ENCODE measurements at regions not wholly inside any gene's neighbourhood (a gene's known extent, or its start where the extent isn't known, plus 50 kb on each side); places are given as distances from the start of the nearest gene placed in this dataset.

DNA sequence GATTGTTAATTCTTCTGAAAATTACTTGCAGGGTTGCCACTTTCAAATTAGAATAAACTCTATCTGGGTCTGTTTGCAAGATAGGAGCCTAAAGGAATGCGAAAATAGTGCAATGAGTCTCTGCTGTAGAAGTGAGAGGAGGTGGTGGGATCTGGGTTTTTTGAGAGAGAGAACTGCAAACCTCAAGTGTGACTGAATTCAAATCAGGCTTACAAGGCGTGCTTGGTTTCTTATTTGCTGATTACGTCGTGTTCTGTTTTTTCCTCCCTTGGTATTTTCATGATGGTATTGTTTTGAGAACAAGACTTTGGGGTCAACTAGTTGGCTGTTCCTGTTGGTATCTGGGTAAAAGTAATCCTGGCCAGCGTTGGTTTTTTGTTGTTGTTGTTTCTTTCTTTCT, 490.9 kb upstream of the CFAP20DC start:
- H3K36me3 ChIP-seq: no peaks in the 10 kb centered on the region
- DNase-seq: no peak
- intact Hi-C loops (cut with DNase I): no loop called here
- TF ChIP-seq, protein P1, sequence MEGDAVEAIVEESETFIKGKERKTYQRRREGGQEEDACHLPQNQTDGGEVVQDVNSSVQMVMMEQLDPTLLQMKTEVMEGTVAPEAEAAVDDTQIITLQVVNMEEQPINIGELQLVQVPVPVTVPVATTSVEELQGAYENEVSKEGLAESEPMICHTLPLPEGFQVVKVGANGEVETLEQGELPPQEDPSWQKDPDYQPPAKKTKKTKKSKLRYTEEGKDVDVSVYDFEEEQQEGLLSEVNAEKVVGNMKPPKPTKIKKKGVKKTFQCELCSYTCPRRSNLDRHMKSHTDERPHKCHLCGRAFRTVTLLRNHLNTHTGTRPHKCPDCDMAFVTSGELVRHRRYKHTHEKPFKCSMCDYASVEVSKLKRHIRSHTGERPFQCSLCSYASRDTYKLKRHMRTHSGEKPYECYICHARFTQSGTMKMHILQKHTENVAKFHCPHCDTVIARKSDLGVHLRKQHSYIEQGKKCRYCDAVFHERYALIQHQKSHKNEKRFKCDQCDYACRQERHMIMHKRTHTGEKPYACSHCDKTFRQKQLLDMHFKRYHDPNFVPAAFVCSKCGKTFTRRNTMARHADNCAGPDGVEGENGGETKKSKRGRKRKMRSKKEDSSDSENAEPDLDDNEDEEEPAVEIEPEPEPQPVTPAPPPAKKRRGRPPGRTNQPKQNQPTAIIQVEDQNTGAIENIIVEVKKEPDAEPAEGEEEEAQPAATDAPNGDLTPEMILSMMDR (IDR thresholded peaks at IDR 0.05): no peak
- H3K27ac ChIP-seq: no peak overlapping the region
- H3K9me3 ChIP-seq: no peaks in the 10 kb centered on the region
- ATAC-seq: no peak
- H3K27me3 ChIP-seq: no peaks in the 10 kb centered on the region
- no peaks in the 10 kb centered on the region for H3K4me1 ChIP-seq
- no peak overlapping the region for H3K4me3 ChIP-seq

DNA sequence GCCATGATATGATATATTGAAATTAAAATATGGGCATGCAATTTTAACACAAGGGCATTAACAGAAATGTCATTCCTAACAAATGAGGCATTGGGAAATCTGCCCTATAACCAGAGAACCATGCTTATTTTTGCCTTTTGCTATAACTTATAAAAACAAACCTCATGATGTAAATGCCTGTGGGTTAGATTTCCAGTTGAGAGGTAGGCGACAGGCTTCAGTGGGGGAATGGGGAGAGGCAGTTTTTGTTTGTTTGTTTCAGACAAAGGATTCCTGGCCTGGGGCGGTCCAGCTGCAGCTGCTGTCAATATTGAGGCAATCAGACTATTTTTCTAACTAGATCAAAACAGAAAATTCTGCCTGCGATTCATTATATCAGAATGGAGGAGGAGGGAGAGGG, 490.4 kb upstream of the CFAP20DC start:
- TF ChIP-seq, protein P1 (IDR thresholded peaks at IDR 0.05): no peak
- no peaks in the 10 kb centered on the region for H3K36me3 ChIP-seq
- no peak for ATAC-seq
- intact Hi-C loops (cut with DNase I): no loop called here
- no peaks in the 10 kb centered on the region for H3K9me3 ChIP-seq
- no peak for DNase-seq
- H3K27me3 ChIP-seq: no peaks in the 10 kb centered on the region
- H3K4me1 ChIP-seq: no peaks in the 10 kb centered on the region
- H3K27ac ChIP-seq: no peak overlapping the region
- no peak overlapping the region for H3K4me3 ChIP-seq

DNA sequence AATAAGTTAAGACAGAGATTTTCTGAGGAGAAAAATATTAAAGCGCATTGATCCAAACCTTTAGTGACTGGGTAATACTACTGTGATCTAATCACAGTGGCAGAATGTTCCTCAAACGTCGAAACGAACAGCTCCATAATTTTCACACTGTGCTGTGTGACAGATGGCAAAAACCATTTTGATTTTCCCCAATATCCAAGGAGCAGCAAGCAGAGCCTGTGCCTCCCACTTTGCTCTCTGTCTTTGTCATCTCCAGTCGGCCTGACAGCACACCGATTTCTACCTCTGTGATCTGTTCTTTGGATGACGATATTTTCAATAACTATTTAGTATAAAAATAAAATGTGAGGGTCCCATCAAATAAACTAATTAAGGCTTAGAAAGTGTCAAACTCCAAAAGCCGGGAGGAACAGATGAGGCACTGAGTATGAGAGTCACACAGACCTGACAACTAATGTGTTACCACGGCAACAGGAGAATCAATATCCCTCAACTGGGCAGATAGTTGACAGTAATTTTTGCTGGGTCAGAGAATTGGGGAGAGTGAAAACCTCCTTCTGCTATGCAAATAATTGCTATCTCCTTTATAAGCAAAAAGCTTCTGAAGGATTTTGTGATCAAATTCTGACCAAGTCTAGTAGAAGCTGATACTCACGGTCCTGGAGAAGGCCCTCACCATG, 489.1 kb upstream of the CFAP20DC start:
- no peaks in the 10 kb centered on the region for H3K9me3 ChIP-seq
- no peaks in the 10 kb centered on the region for H3K27me3 ChIP-seq
- H3K4me3 ChIP-seq: no peak overlapping the region
- intact Hi-C loops (cut with DNase I): no loop called here
- no peak for DNase-seq
- no peak for ATAC-seq
- no peak overlapping the region for H3K27ac ChIP-seq
- H3K4me1 ChIP-seq: no peaks in the 10 kb centered on the region
- H3K36me3 ChIP-seq: no peaks in the 10 kb centered on the region
- TF ChIP-seq, protein P1 (IDR thresholded peaks at IDR 0.05): no peak

DNA sequence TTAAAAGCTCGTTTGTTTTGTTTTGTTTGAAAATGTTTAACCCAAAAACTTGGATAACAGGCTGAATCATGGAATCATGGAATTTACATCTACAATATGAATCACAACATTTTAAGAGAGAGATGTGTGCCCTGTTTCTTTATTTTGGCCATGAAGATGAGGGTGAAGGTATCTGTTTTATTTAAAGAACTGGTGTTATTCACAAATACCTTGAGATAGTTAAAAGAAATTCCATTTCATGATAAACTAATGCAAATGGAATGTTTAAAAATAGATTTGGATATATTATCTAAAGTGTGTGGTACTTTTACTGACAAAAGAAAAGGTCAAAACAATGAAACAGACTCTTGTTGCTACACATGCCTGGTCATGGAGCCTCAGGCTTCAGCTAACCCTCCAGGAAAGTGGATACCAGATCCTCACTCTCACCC, 486.0 kb upstream of the CFAP20DC start:
- intact Hi-C loops (cut with DNase I): no loop called here
- H3K9me3 ChIP-seq: no peaks in the 10 kb centered on the region
- H3K27ac ChIP-seq: no peak overlapping the region
- H3K4me3 ChIP-seq: no peak overlapping the region
- ATAC-seq (peak; percentile 25), DNase-seq (no peak)
- no peaks in the 10 kb centered on the region for H3K36me3 ChIP-seq
- TF ChIP-seq, protein P1 (IDR thresholded peaks at IDR 0.05): no peak
- no peaks in the 10 kb centered on the region for H3K27me3 ChIP-seq
- H3K4me1 ChIP-seq: no peaks in the 10 kb centered on the region

DNA sequence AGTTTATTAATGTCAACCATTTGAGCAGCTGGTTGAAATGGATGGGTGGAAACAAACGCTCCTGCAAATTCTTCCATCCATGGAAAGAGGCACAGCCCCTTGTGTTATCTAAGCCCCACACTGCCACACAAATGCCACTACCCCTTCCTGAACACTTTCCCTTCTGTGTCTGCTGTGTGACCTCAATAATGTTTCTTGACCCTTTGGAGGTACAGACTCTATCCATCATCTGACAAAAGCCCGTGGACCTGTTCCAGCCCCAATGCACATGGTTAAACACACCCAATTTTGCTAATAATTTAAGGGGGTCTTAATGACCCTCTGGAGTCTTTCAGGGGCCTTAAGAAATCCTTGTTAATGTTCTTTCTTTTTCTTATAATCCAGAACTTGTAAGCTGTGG, 482.2 kb upstream of the CFAP20DC start:
- H3K4me3 ChIP-seq: no peak overlapping the region
- no peak for ATAC-seq
- TF ChIP-seq, protein P1 (IDR thresholded peaks at IDR 0.05): no peak
- H3K4me1 ChIP-seq: no peaks in the 10 kb centered on the region
- no peaks in the 10 kb centered on the region for H3K27me3 ChIP-seq
- intact Hi-C loops (cut with DNase I): no loop called here
- no peaks in the 10 kb centered on the region for H3K9me3 ChIP-seq
- H3K27ac ChIP-seq: no peak overlapping the region
- no peak for DNase-seq
- no peaks in the 10 kb centered on the region for H3K36me3 ChIP-seq
